IMR-90 (cell line): ENCODE measurements at regions not wholly inside any gene's neighbourhood (a gene's known extent, or its start where the extent isn't known, plus 50 kb on each side); places are given as distances from the start of the nearest gene placed in this dataset.

Source experiments
- ATAC-seq: fragments of 200-7000 bp; cut with Tn5 transposase; 2 replicates; pipeline ENCODE4 v1.9.1; 2020; ENCODE audit warnings: low read depth, mild to moderate bottlenecking, moderate library complexity
- BruUV-seq: library from RNA; stranded (reverse); fragments of 400-500 nt; replicated peaks from 2 replicates; lab custom pipeline; 2021; lab: Mats Ljungman, UMichigan
- CTCF ChIA-PET: fragments of 300-600 bp; formaldehyde crosslinking; extraction: SDS; loops from one replicate; lab custom pipeline; 2021; ENCODE audit warnings: antibody characterized with exemption; lab: Yijun Ruan, JAX
- POLR2A ChIA-PET: fragments of 300-600 bp; sonication (Branson Sonifier 250); formaldehyde crosslinking; loops from one replicate; lab custom pipeline; 2022; ENCODE audit warnings: antibody characterized with exemption; ENCODE audit not compliant: unreplicated experiment; lab: Charles Lee
- DNase-seq: peaks from one replicate; pipeline ENCODE4 v3.0.0; 2013
- H2AFZ ChIP-seq: replicated peaks from 2 replicates; pipeline ENCODE3; 2013; ENCODE audit warnings: low read length, mild to moderate bottlenecking; ENCODE audit not compliant: poor library complexity
- H2AK5ac ChIP-seq: 2 replicates; pipeline ENCODE4 v1.6.1; 2013; ENCODE audit warnings: low read depth, low read length, inconsistent platforms
- H2AK9ac ChIP-seq: replicated peaks from 2 replicates; pipeline ENCODE3; 2013; ENCODE audit warnings: mild to moderate bottlenecking, low read depth, low read length, moderate library complexity; ENCODE audit not compliant: poor library complexity
- H2BK120ac ChIP-seq: 2 replicates; pipeline ENCODE4 v1.6.1; 2013; ENCODE audit warnings: low read depth, low read length, inconsistent platforms
- H2BK15ac ChIP-seq: 3 replicates; pipeline ENCODE4 v1.6.1; 2013; ENCODE audit warnings: low read depth, low read length, inconsistent platforms
- H2BK20ac ChIP-seq: 2 replicates; pipeline ENCODE4 v1.6.1; 2013; ENCODE audit warnings: low read depth, mild to moderate bottlenecking, inconsistent platforms, low read length, moderate library complexity
- H2BK5ac ChIP-seq: 2 replicates; pipeline ENCODE4 v1.6.1; 2013; ENCODE audit warnings: mild to moderate bottlenecking, low read depth, low read length, inconsistent platforms; ENCODE audit not compliant: poor library complexity, severe bottlenecking
- H3K14ac ChIP-seq: replicated peaks from 2 replicates; pipeline ENCODE4 v1.6.1; 2013; ENCODE audit warnings: low read depth, low read length, inconsistent platforms
- H3K18ac ChIP-seq: 2 replicates; pipeline ENCODE4 v1.6.1; 2013; ENCODE audit warnings: low read depth, low read length, control low read depth
- H3K23ac ChIP-seq: 2 replicates; pipeline ENCODE4 v1.6.1; 2013; ENCODE audit warnings: low read depth, low read length, inconsistent platforms
- H3K27ac ChIP-seq: 2 replicates; pipeline ENCODE4 v1.5.1; 2013; ENCODE audit warnings: mild to moderate bottlenecking, control low read depth, low read length; ENCODE audit not compliant: insufficient read depth
- H3K27me3 ChIP-seq: 2 replicates; pipeline ENCODE4 v1.6.1; 2013; ENCODE audit warnings: low read length; ENCODE audit not compliant: control insufficient read depth, insufficient read depth
- H3K36me3 ChIP-seq: 2 replicates; pipeline ENCODE4 v1.6.1; 2013; ENCODE audit warnings: low read length, mixed read lengths; ENCODE audit not compliant: control insufficient read depth, insufficient read depth
- H3K4ac ChIP-seq: 2 replicates; pipeline ENCODE4 v1.6.1; 2013; ENCODE audit warnings: low read depth, low read length, inconsistent platforms
- H3K4me1 ChIP-seq: 2 replicates; pipeline ENCODE4 v1.6.1; 2013; ENCODE audit warnings: low read length, mixed read lengths; ENCODE audit not compliant: control insufficient read depth, insufficient read depth
- H3K4me2 ChIP-seq: 2 replicates; pipeline ENCODE4 v1.6.1; 2013; ENCODE audit warnings: low read depth, mild to moderate bottlenecking, control low read depth, low read length, moderate library complexity
- H3K4me3 ChIP-seq: 2 replicates; pipeline ENCODE4 v1.5.1; 2013; ENCODE audit warnings: low read depth, mild to moderate bottlenecking, control low read depth, low read length, moderate library complexity; ENCODE audit not compliant: insufficient read depth
- H3K56ac ChIP-seq: 2 replicates; pipeline ENCODE4 v1.6.1; 2013; ENCODE audit warnings: low read length, inconsistent platforms; ENCODE audit not compliant: insufficient read depth; ENCODE audit errors: extremely low read depth
- H3K79me1 ChIP-seq, 2 experiments: 2 replicates each; pipeline ENCODE4 v1.6.1; 2013; ENCODE audit warnings: low read length in 2 of 2, inconsistent platforms in 1 of 2, low read depth in 1 of 2
- H3K9ac ChIP-seq: 2 replicates; pipeline ENCODE4 v1.6.1; 2013; ENCODE audit warnings: low read depth, low read length, control low read depth
- H3K9me1 ChIP-seq: 2 replicates; pipeline ENCODE4 v1.6.1; 2013; ENCODE audit warnings: low read length, inconsistent platforms; ENCODE audit not compliant: insufficient read depth
- H3K9me3 ChIP-seq: 2 replicates; pipeline ENCODE4 v1.6.1; 2013; ENCODE audit warnings: low read length; ENCODE audit not compliant: control insufficient read depth, insufficient read depth
- H4K20me1 ChIP-seq: 2 replicates; pipeline ENCODE4 v1.6.1; 2013; ENCODE audit warnings: low read length, inconsistent platforms; ENCODE audit not compliant: insufficient read depth
- H4K5ac ChIP-seq: 2 replicates; pipeline ENCODE4 v1.6.1; 2013; ENCODE audit warnings: mild to moderate bottlenecking, low read depth, low read length, control low read depth
- H4K8ac ChIP-seq, 2 experiments: 2 replicates each; pipeline ENCODE4 v1.6.1; 2013; ENCODE audit warnings: low read depth in 2 of 2, low read length in 2 of 2, control low read depth in 1 of 2, inconsistent platforms in 1 of 2
- H4K91ac ChIP-seq: 2 replicates; pipeline ENCODE4 v1.6.1; 2013; ENCODE audit warnings: low read depth, low read length, inconsistent platforms; ENCODE audit not compliant: insufficient read depth
- MXI1 ChIP-seq: IDR thresholded peaks from 2 replicates; pipeline ENCODE4 v1.6.1; 2012; ENCODE audit warnings: low read depth, mild to moderate bottlenecking, low read length, moderate library complexity, borderline replicate concordance
- WGBS, 2 experiments: methylation state at CpG; one replicate each; pipeline versions ENCODE4 v1.1.5 to v1.1.7; 2013; ENCODE audit warnings: missing lambda C conversion rate in 2 of 2; ENCODE audit not compliant: insufficient read length in 1 of 2; ENCODE audit errors: extremely low coverage in 2 of 2; 5-methylcytosine and 5-hydroxymethylcytosine counted together
- dilution Hi-C: fragments of 300-500 bp; cut with HindIII; formaldehyde crosslinking; loops from one replicate; pipeline ENCODE4 v1.14.3; 2018; ENCODE audit warnings: low sequenced_read_pairs; ENCODE audit not compliant: unreplicated experiment
- in situ Hi-C: fragments of 300-500 bp; cut with MboI; formaldehyde crosslinking; loops from 3 replicates; pipeline ENCODE4 v1.14.3; 2019; ENCODE audit warnings: low sequenced_read_pairs, inconsistent platforms, mixed read lengths
- intact Hi-C: fragments of 100-400 bp; cut with micrococcal nuclease; formaldehyde crosslinking; loops from 2 replicates; pipeline ENCODE4 v1.10.0; 2022

DNA sequence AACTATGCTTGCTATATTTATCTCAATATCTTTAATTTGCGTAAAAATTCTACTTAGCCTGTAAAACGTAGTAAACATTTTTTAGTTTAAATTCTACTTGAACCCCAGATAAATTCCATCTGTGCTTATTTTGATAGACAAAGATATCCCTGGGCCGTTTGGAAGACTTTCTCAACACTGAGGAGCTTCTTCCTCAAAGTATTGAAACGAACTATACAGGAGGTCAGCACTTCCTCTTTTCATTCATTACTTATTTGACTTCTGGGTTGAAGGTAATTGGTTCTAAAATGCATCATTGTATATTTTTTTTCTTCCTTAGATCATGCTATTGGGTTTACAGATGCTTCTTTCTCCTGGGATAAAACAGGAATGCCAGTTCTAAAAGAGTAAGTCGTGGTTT is 74.7 kb downstream of the HSPA13 start:
- CTCF ChIA-PET, result no interaction called here
- Histone ChIP-seq H3K79me1 (no peaks in the 10 kb centered on the region), H2BK15ac (no peak overlapping the region), H2AK9ac (no peak overlapping the region), H3K9me3 (no peaks in the 10 kb centered on the region), H3K4ac (no peak overlapping the region), H3K4me3 (no peak overlapping the region), H2BK20ac (no peak overlapping the region), H3K27me3 (no peaks in the 10 kb centered on the region), H4K91ac (no peak overlapping the region), H4K20me1 (no peaks in the 10 kb centered on the region), H3K14ac (no peak overlapping the region), H3K36me3 (no peaks in the 10 kb centered on the region), H3K9me1 (no peaks in the 10 kb centered on the region), H2BK5ac (no peak overlapping the region), H2AK5ac (no peak overlapping the region), H3K9ac (no peak overlapping the region), H3K23ac (no peak overlapping the region), H3K18ac (no peak overlapping the region), H4K5ac (no peak overlapping the region), H3K27ac (no peak overlapping the region), H3K4me1 (no peaks in the 10 kb centered on the region), H2AFZ (no peak overlapping the region), H2BK120ac (no peak overlapping the region), H4K8ac (no peak overlapping the region), H3K4me2 (no peak overlapping the region), H3K56ac (no peak overlapping the region)
- in situ Hi-C loops, result no loop called here
- intact Hi-C loops, result no loop called here
- DNase-seq (no peak), ATAC-seq (no peak)
- POLR2A ChIA-PET, result no interaction called here
- dilution Hi-C loops, result no loop called here
- TF ChIP-seq MXI1, result no peak
- WGBS, 2 experiments, result no CpG with 5 or more reads among the region's 5 CpGs
- no TSS peak for BruUV-seq
